C4-2B (cell line): ENCODE measurements at regions not wholly inside any gene's neighbourhood (a gene's known extent, or its start where the extent isn't known, plus 50 kb on each side); places are given as distances from the start of the nearest gene placed in this dataset.

Source experiments
- H3K27ac ChIP-seq: fragments of 450-650 bp; 2 replicates; pipeline ENCODE4 v1.5.1; 2017
- ZFX ChIP-seq: fragments of 450-650 bp; IDR thresholded peaks from 2 replicates; pipeline ENCODE4 v1.6.1; 2017
- TF ChIP-seq, protein P1 (sequence below): fragments of 450-650 bp; conservative IDR thresholded peaks from 2 replicates; pipeline ENCODE4 v1.5.1; 2017; ENCODE audit warnings: mild to moderate bottlenecking

- TF ChIP-seq ZFX = no peak
- TF ChIP-seq, protein P1, sequence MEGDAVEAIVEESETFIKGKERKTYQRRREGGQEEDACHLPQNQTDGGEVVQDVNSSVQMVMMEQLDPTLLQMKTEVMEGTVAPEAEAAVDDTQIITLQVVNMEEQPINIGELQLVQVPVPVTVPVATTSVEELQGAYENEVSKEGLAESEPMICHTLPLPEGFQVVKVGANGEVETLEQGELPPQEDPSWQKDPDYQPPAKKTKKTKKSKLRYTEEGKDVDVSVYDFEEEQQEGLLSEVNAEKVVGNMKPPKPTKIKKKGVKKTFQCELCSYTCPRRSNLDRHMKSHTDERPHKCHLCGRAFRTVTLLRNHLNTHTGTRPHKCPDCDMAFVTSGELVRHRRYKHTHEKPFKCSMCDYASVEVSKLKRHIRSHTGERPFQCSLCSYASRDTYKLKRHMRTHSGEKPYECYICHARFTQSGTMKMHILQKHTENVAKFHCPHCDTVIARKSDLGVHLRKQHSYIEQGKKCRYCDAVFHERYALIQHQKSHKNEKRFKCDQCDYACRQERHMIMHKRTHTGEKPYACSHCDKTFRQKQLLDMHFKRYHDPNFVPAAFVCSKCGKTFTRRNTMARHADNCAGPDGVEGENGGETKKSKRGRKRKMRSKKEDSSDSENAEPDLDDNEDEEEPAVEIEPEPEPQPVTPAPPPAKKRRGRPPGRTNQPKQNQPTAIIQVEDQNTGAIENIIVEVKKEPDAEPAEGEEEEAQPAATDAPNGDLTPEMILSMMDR = no peak
- no peak overlapping the region for H3K27ac ChIP-seq
Observed at GRCh38 chr1:5312293-5312674, 657.9 kb downstream of the AJAP1 start.

DNA sequence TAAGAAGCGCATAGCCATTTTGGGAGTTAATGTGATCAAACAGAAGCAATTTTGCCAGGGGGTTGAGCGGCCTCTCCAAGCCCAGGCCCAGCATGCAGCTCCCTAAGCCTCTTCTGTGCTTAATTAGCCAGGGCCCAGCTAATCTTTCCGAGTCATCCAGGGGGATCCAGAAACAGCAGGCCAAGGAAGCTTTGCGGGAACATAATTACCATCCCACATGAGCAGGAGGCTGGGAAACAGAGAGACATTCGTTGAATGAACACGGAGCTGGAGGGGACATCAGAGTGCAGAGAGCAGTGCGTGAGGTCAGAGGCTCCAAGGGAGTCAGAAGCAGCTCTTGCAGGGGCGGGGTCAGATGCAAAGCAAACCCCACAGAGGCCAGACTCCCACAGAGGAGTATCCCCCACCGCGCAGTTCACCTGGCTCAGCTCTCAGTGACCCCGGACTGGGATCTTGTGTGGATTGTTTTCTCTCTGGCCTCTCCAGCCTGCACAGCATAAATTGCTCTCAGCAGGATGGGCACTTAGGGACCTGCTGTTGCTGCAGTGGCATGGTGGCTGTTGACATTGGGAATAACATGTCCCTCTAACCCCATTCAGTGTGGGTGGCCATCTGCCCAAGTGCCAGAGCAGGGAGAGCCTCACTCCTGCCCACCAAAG is 657.4 kb downstream of the AJAP1 start:
- no peak overlapping the region for H3K27ac ChIP-seq

DNA sequence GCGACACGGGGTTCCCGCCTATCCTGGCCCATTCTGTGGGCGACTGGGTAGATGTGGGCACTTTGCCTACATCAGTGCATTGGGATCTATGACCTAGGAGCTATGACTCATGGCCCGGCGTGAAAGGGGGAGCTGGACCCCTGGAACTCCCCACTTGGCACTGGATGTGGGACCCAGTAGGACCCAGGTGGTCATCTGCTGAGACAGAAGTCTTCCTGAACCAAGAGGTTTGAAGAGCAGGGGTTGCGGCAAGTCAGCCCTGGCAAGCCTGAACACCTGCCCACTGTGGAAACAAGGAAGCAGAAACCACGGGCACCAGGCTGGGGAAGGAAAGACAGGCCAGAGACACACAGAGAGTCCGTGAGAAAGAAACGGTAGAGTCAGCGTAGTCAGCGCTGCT is 656.7 kb downstream of the AJAP1 start:
- H3K27ac ChIP-seq = no peak overlapping the region
- TF ChIP-seq ZFX = no peak
- TF ChIP-seq, protein P1 = no peak

More for the DNA sequence above, 657.4 kb downstream of the AJAP1 start:
- TF ChIP-seq, protein P1 = no peak
- TF ChIP-seq ZFX = no peak

DNA sequence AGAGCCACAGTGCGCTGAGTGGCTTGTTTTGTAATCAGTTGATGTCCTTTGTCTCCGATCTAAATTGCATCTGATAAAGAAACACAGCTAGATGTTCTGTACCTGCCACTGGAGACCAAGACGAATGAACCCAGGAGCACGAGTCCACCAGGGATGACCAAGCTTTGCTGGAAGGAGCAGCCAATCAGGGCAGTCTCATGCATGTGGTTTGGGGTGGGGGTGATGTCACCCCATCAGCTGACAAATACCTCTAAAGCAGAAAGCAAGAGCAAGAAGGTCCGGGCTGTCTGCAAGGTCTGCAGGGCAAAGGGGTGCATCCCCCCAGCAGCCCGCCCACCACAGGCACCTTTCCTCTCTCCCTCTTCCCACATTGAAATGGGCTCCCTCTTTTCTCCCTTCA is 653.8 kb downstream of the AJAP1 start:
- TF ChIP-seq, protein P1 = no peak
- TF ChIP-seq ZFX = no peak
- no peak overlapping the region for H3K27ac ChIP-seq

- H3K27ac ChIP-seq = no peak overlapping the region
- TF ChIP-seq, protein P1 = no peak
- no peak for TF ChIP-seq ZFX
Observed at GRCh38 chr1:5304702-5305101, 650.3 kb downstream of the AJAP1 start.

DNA sequence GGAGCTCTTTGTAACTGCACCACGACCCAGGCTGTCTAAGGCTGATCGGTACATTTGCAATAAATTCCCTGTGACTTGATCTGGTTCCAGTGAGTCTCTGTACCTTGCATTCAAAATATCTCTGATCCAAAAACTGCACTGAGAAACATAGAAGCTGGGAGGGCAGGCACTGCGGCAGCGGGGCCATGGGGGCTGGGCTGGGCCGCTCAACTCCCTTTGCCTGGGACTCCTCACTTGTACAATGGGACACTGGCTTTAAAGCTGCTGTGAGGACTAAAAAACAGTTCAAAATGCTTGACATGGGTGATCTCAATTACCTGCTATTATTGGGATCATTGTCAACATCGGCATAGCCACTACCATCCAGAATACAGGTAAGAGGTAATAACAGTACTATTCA is 644.0 kb downstream of the AJAP1 start:
- H3K27ac ChIP-seq = no peak overlapping the region
- no peak for TF ChIP-seq ZFX
- TF ChIP-seq, protein P1 = no peak

DNA sequence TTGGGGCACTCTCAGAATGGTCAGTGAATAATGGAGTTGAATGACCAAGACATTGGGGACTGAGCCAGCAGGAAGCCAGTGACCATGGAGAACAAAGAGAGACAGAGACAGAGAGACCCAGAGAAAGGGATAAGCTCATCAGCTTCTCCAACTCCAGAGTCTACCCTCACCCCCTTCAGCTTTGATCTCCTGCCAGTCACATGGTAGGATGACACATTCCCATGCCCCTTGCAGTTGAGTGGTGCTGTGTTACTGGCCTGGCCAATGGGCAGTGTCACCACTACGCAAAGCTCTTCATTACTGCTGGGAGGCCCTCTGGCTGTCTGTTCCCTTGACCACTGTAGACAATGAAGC is 643.5 kb downstream of the AJAP1 start:
- TF ChIP-seq ZFX = no peak
- TF ChIP-seq, protein P1 = no peak
- no peak overlapping the region for H3K27ac ChIP-seq
